Stimulated activated CD8-positive, alpha-beta memory T cell treated with anti-CD3 and anti-CD28 coated beads, Interleukin-2, amount 100 ng/mL, for 48 hours (primary cell): ENCODE measurements at regions not wholly inside any gene's neighbourhood (a gene's known extent, or its start where the extent isn't known, plus 50 kb on each side); places are given as distances from the start of the nearest gene placed in this dataset.

Experiments
- DNase-seq, 2 donors: peaks; one replicate each; pipeline ENCODE4 v3.0.0-alpha.2; 2020; ENCODE audit warnings: low read depth in 2 of 2

DNA sequence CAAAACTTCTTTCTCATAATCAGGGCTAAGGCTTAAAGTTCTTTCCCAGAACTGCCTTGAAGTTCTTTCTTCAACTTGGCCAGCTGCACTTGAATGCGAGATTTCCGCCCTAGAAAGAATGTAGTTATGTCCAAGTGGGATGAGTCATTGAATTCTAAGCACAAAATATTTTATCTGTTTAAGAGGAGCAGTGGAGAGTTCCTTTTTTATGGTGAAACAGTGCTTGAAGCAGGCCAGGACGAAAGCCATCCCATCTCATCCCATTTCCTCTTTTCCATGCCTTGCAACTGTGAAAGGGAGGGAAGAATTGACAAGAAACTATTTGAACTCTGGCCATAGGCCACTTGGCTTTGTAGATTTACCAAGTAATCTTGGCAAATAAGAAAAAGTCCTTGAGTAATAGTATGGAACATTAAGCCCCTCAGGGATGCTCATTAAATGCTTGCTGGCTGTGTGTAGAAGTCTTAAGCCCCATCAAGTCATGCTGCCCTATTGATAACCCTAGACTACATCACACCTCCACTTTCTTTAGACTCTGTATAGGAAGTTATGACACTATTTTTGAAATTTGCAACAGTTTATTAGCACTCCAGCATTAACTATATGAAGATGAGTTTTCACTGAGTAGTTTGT, 174.5 kb downstream of the KCTD12 start:
- DNase-seq: no peak

DNA sequence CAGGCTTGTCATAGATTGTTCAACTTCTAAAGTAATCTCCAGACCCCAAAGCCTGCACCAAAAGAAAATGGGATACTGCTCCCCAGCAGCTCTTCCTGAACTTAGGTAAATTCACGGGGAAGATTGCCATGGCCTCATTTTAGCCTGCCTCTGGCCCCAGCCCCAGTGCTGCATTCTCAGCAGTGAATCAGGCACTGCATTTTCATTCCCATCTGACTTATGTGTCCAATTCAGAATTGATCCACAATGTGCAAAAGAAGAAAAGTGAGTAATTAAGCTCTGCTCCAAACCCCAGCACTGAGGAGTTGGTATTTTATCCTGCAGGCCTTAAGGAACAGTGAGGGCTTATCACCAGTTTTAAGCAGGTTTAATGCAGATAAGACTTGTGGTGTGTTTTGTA, 176.4 kb downstream of the KCTD12 start:
- no peak for DNase-seq

DNA sequence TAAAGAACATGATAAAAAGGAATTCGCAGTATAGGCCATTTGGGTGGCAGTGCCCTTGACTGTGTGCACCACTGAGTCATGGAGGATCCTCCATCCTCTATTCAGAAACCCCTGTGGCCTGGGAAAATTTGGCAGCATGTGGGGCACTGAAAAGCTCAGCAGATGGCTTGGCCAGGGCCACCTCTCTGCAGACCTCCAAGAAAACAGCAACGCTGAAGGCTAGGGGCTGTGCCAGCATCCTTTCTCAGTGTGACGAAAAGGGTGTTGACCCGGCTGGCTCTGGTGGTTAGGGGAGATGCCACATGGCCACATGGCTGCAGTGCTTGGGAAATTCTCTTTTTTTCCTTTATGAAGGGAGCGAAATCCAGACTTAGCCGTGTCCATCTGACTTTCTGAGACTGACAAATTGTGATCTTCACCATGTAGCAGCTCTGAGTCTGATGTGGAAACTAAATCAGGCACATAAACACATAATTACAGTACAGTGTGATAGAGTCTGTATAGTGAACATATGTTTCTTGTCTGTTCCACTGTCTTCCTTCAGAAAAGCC, 178.0 kb downstream of the KCTD12 start:
- no peak for DNase-seq

DNA sequence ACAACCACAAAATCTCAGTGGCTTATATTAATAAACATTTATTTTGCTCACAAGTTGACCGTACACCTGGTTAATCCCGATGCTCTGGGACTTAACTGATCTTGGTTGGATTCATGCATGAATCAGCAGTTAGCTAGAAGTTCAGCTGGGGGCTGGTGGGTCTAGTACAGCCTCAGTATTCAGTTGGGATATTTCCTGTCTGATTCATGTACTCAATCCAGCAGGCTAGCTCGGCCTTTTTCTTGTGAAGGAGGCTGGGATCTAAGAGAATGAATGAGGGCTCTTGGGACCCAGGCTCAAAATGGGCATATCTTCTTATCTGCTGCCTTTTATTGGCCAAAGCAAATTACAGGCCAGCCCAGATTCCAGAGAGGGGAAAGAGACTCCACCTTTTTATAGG, 178.8 kb downstream of the KCTD12 start:
- DNase-seq: no peak

DNA sequence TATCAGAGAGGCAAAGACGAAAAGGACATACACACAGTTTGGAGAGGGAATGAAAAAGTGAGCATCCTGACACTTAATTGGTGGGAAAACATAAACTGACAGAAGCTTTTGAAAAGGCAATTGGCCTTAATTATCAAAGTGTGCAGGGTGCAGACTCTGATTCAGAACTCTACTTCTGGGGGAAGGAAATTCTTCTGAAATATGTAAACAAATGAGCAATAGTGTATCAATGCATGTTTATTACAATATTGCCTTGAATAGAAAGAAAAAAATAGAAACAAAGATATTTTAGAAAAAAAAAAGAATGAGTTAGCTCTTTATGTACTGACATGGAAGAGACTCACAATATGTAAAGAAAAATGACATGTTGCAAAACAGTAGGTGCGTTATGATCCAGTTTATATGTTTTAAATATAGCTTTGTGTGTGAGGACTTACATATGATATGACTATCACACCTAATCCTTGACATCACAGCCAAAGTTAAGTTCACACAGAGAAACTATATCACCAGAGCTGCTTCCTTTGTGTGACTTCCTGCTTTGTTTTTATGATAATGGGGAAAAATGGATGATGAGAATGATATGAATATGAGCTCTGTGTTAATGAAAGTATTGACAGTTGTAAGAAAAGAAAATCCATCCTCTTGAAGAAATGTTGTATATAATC, 182.4 kb downstream of the KCTD12 start:
- DNase-seq: no peak

DNA sequence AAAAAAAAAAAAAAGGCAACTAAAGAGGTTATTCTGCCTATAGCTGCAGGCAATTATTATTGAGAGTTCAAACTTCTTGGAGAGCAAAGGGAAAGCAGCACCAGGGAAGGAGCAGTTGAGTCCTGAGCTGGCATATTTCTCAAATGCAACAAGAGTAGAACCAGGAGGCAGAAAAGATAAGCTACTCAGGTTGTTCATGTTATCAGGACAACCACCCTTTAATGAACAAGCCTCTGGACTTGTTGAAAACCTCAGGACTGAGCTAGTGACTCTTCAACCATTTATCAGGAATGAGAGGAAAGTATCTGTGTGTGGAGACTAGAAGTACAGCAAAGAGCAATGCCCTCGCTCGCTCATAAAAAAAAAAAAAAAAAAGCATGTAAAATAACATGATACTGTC, 183.0 kb downstream of the KCTD12 start:
- DNase-seq: no peak

DNA sequence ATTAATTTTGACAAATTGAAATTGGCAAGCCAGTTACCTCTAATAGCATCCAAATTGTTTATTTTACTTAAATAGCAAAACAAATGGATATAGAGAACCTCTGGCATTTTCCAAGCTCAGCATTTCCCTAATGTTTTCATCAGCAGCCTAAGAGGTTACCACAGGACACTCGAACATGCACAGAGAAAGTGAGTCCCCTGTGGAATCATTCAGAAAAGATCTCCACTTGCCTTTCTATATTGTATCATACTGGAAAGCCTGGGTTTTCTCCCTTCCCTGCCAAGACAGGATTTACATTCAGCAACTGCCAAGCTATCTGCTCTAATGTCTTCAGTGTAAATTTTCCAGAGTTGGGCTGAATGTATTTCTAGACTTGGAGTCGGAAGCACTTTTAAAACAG, 188.9 kb downstream of the KCTD12 start:
- no peak for DNase-seq

DNA sequence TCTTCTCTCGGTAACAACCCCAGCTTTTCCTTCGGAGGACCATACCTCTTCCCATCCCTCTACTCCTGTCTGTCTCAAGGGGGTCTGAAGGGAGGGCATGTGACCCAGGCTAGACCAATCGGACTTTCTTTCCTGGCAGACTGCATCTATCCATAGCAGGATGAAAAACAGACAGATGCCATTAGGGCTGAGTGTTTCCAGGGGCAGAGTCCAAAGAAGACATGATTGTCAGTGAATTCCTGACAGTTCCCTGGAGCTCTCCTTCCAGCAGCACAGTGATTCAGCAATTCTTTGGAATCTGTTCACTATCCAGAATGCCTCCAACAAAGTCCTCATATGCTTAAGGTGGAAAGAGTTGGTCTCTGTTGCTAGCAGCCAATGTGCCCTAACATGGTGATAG, 189.8 kb downstream of the KCTD12 start:
- no peak for DNase-seq

DNA sequence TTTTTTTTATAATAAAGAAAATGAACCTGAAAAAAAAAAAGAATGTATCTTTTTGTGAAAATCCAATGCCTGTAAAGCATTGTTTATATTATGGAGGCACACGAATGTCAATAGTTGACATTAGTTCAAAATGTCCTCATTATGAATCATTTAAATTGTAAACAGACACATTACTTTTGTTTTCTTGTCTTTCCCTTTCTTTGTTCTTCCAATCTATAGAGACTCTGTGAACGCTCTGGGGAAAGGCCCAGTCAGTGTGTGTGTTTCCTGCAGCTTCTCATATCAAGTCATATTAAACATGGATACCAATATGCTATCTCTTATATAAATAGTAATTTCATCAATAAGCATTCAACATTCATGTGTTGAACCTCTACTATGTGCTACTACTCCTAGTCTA, 193.1 kb downstream of the KCTD12 start:
- DNase-seq: no peak

DNA sequence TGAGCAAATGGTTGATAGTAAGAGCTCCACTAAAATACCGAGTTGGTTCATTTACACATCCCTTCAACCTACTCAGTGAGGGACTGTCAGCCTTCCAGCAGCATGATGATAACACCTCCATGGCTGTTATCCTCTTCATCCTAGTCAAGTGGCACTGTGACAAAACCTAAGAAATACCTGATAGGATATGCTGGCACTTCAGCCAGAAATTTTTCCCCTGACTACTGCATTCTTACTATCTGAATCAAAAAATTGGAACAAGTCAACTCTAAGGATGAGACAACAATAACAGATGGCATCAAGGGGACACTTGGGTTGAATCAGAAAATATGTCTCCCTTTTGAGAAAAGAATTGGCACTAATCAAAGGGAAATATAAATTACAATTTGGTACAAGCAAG, 193.9 kb downstream of the KCTD12 start:
- DNase-seq: no peak

DNA sequence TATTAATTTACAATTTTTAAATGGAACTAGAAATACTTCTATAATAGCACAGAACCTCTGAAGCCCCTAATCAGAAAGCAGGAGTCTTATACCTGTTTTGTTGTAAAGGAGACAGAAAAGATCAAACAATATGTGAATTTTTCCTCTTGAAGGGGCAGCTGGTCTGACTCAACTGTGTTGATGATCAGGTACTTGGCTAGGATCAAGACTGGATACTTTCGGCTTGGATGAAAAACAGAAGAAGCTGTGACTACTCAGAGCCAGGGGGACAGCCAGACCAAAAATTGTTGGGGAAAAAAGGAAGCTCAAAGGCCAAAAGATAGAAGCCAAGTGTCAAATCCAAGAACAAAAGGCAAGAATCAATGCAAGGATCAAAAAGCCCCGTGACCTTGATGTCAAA, 195.6 kb downstream of the KCTD12 start:
- DNase-seq: no peak

DNA sequence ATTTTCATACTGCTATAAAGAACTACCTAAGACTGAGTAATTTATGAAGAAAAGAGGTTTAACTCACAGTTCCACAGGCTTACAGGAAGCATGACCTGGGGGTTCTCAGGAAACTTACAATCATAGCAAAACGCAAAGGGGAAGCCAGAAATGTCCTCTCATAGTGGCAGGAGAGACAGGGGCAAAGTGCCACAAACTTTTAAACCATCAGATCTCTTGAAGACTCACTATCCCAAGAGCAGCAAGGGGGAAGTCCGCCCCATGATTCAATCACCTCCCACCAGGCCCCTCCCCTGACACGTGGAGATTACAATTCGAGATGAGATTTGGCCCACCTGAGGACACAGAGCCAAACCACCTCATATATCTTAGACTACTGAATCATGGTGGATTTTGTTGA, 198.7 kb downstream of the KCTD12 start:
- DNase-seq: no peak

DNA sequence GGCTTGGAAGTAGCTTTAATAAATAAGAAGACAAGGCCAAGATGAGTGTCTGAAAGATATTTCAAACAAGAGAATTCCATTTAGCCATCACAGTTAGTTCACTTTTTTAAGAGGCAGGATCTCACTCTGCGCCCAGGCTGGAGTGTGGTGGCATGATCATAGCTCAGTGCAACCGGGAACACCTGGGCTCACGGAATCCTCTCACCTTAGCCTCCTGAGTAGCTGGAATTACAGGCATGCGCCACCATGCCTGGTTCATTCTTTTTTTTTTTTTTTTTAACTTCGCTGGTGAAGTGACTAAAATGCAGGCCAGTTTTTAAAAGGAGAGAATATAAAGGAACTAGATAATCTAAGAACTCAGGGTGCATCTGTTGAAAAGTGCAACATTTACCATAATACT, 200.3 kb downstream of the KCTD12 start:
- no peak for DNase-seq

DNA sequence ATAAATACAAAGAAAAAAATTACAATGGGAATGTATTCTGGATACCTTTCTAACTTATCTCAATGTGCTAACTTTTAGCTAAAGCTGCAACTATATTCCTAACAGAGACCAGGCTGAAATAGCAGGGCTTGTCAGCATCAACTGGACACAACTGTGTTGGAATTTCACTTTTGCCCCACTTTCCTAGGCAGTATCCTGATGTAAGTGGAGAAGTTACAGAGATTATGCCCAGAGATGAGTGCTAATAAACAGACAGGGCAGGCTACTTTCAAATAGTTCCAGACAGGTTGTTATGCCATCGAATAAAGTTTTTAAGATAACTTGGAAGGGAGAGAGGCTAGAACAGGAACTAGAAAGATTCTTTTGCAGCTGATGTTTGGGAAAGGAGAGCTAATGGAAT, 201.9 kb downstream of the KCTD12 start:
- no peak for DNase-seq

DNA sequence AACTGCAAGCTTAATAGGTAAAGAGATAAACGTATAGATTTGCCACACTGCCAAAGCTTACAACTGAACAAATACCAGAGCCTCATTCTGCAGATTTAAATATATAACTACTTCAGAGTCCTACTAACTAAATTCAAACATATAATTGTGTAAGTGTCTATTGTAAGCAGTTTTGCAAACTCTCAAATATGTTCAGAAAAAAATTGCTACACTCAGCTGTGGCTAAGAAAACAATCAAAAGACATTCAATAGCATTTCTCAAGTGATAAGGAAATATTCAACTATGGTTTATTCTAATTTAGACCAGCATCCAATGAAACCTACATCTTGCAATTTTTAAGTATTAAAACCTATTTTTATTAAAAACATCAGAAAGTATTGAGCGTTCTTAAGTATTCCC, 202.4 kb downstream of the KCTD12 start:
- DNase-seq: no peak

DNA sequence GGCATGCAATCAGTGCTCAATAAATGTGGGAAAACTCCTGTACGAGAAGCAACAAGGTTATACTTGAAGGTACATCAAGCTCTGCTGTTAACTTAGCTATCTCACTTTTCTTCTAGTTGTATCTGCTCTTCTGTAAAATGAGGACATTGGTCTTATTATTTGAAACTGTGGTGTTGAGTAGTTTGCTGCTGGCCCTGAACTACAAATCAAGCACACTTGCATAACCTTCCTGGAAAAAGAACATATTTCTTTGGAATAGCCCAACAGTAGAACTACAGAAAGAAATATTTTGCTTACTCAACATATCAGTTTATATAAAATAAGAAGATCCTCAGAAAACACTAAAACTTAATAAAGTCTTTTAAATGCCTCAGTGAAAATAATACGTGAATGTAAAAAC, 203.0 kb downstream of the KCTD12 start:
- no peak for DNase-seq

DNA sequence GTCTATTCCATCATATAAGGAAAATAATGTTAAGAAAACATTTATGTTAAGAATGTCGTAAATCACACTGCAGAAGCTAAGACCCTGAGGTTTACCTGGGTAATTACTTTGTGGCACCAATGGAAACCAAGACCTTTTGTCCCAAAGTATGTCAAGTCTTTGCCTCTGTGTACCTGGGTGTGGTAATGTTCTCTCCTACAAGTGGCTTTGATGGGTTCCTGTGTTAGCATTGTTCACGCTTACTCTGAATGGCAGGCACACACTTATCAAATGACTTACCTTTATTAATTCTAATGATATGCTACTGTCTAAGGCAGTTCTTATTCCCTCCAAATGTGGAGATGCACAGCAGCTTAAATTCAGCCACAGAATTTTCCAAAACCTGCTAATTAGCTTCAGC, 206.1 kb downstream of the KCTD12 start:
- DNase-seq: no peak

DNA sequence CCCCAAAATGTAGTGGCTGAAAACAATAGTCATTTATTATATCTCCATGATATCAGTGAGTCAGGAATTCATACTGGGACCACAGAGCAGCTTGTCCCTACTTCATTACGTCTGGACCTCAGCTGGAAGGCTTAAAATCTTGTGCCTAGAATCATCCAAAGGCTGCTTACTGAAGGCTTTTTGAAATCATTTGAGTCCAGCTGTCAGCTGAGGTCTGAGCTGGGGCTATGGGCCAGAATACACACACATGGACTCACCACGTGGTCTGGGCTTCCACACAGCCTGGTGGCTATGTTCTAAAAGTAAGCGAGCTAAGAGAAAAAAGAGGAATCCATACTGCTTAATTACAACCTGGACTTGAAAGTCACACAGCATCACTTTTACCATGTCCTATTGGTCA, 209.2 kb downstream of the KCTD12 start:
- no peak for DNase-seq

DNA sequence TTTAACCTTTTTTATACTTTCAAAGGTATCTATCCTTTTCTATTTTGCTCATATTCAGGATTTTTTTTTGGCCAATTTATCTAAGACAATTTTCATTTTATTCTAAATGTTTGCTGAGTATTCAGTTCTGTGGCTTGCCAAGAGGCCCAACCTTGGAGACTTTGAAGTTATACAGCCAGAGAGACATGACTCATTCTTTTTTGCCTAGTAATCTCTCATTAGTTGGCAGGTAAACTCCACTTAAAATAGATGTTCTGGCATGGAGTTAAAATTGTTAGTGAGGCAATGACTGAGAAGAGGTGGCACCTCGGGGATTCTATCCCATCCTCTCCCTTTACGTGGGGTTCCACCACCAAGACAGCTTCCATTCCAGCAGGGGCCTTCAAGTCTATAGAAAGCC, 213.8 kb downstream of the KCTD12 start:
- DNase-seq: no peak

DNA sequence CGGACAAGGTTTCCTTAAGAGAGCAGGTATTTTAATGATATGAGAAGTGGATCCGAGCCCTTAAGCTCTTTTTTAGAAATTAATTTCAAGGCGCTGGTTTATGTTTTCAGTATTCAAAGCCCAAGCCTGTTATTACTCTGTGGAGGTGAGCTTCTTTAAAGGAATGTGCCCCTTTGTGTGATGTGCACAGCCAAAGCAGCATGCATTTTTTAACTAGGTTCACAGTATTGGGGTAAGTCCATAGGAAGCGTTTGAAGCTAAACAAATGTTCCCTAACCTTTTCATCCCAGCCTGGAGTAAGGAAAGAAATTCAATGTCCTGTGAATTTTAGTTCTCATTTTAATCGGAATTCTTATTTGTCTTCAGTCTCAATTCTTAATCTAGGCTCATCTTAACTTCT, 217.5 kb downstream of the KCTD12 start:
- no peak for DNase-seq

DNA sequence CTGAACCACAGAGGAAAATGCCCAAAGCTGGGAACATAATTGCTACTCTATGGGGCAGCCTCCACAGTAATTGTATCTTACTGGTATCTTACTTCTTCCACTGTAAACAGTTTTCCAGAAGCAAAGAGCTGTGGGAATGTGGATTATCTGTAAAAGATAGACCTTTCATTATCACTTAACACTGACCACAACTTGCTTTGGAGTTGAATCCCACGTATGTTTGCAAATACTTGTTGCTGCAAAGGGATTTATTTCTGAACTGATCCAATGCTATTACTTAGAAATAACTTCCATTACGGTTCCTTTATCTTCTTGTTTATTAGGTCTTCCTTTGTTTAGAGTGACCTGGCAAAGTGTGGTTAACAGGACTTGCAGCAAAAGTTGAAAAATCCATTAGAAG, 218.1 kb downstream of the KCTD12 start:
- DNase-seq: no peak

DNA sequence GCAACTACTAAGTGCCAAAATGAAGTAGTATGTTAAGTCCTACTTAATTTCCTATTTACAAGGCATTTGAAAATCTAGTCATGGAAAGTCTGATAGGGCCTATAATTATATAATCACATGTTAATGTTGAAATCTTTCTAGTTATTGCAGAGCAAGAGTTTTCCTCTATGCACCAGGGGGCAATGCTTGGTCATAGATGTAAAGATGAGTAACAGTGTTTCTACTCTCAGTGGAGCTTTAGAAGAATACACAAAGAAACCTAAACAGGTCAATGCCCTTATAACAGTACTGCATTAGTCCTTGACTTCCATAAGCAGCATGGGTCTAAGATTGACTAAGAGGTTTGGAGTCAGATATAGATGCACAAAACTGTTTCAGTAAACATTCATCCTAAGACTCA, 218.7 kb downstream of the KCTD12 start:
- no peak for DNase-seq

DNA sequence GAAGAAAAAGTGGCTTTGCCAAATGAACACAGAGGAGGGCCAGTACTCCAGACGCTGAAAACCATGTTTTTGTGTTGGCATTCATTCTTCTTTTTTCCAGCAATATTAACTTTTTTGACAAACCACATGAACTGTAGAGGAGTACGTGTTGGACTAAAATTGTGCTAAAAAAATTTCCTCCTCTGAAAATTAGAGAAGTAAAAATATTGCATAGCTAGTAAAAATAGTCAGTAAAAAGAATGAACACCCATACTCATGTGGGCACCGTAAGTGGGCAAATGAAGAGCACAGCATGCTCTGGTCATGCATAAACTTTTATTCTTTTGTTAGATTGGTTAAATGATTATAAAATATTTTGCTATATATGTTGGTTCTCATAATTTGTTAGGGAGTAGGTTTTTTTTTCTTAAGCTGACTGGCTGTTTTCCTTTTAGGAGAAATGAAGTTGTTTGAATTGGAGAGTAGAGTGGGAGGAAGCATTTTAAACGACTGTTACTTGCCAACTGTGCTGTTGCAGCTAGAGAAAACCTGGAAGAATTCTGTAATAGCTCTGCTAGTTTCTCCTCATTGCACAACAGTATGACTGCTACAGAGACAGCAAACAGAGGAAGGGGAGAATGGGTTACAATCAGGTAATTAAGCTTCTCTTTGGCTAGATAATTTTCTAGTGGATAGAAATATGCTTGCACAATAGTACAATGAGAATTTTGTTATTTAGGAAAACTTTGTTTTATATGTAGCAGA, 222.4 kb downstream of the KCTD12 start:
- DNase-seq: no peak
